Dermis blood vessel endothelial cell (primary cell): ENCODE measurements at regions not wholly inside any gene's neighbourhood (a gene's known extent, or its start where the extent isn't known, plus 50 kb on each side); places are given as distances from the start of the nearest gene placed in this dataset.
"Not testable (repeated sequence)": the region's sequence is repeated elsewhere in the genome, so short reads cannot be mapped to it uniquely, and the experiment has no call there.

Experiments
- DNase-seq: peaks from one replicate; pipeline ENCODE4 v3.0.0; 2010

GRCh38 chr5:34189752-34190411, 146.9 kb upstream of the C1QTNF3 start:
- peak; percentile 3 for DNase-seq

- not testable (repeated sequence) for DNase-seq
Observed at GRCh38 chr5:34190466-34190865, 147.5 kb upstream of the C1QTNF3 start.

GRCh38 chr5:34191279-34191744, 148.3 kb upstream of the C1QTNF3 start:
- not testable (repeated sequence) for DNase-seq

- DNase-seq: peak; percentile 9
Observed at GRCh38 chr5:34192064-34192922, 149.3 kb upstream of the C1QTNF3 start.

- DNase-seq: not testable (repeated sequence)
Observed at GRCh38 chr5:34192923-34193262, 149.9 kb upstream of the C1QTNF3 start.

GRCh38 chr5:34193297-34193696, 150.3 kb upstream of the C1QTNF3 start:
- DNase-seq: not testable (repeated sequence)

- DNase-seq: not testable (repeated sequence)
Observed at GRCh38 chr5:34193804-34194203, 150.8 kb upstream of the C1QTNF3 start.

GRCh38 chr5:34196091-34196490, 153.1 kb upstream of the C1QTNF3 start:
- DNase-seq: not testable (repeated sequence)

GRCh38 chr5:34205347-34205746, 162.3 kb upstream of the C1QTNF3 start:
- not testable (repeated sequence) for DNase-seq

GRCh38 chr5:34217386-34217785, 174.4 kb upstream of the C1QTNF3 start:
- DNase-seq: peak; percentile 1

- peak; percentile 4 for DNase-seq
Observed at GRCh38 chr5:34221329-34222073, 178.5 kb upstream of the C1QTNF3 start.

GRCh38 chr5:34223158-34223557, 180.1 kb upstream of the C1QTNF3 start:
- DNase-seq: not testable (repeated sequence)

- DNase-seq: not testable (repeated sequence)
Observed at GRCh38 chr5:34230402-34230801, 187.4 kb upstream of the C1QTNF3 start.

GRCh38 chr5:34243802-34244201, 200.8 kb upstream of the C1QTNF3 start:
- DNase-seq: not testable (repeated sequence)

GRCh38 chr5:34244281-34245031, 201.4 kb upstream of the C1QTNF3 start:
- DNase-seq: peak; percentile 71

GRCh38 chr5:34245032-34245394, 202.0 kb upstream of the C1QTNF3 start:
- DNase-seq: not testable (repeated sequence)

- DNase-seq: peak; percentile 0
Observed at GRCh38 chr5:34245813-34246212, 202.8 kb upstream of the C1QTNF3 start.

GRCh38 chr5:34258598-34258997, 215.6 kb upstream of the C1QTNF3 start:
- DNase-seq: not testable (repeated sequence)

- DNase-seq: not testable (repeated sequence)
Observed at GRCh38 chr5:34261020-34261419, 218.0 kb upstream of the C1QTNF3 start.

- not testable (repeated sequence) for DNase-seq
Observed at GRCh38 chr5:34266151-34266550, 223.1 kb upstream of the C1QTNF3 start.

- not testable (repeated sequence) for DNase-seq
Observed at GRCh38 chr5:34296759-34297158, 253.7 kb upstream of the C1QTNF3 start.

GRCh38 chr5:34329201-34329600, 286.2 kb upstream of the C1QTNF3 start:
- not testable (repeated sequence) for DNase-seq
